ENCODE measurements at regions not wholly inside any gene's neighbourhood (a gene's known extent, or its start where the extent isn't known, plus 50 kb on each side); places are given as distances from the start of the nearest gene placed in this dataset.

GRCh38 chr1:8113262-8114220 is 87.4 kb upstream of the ERRFI1 start:
- no peak for DNase-seq (ENCODE audit: extremely low read depth, low read depth)
- no peak; the same call in 1 of the 2 replicates for TF ChIP-seq CTCF (IDR thresholded peaks at IDR 0.05; ENCODE audit: low read depth, low read length)

GRCh38 chr1:8112611-8113261 is 86.6 kb upstream of the ERRFI1 start:
- TF ChIP-seq CTCF (IDR thresholded peaks at IDR 0.05; ENCODE audit: low read depth, low read length): no peak
- no peak for DNase-seq (ENCODE audit: extremely low read depth, low read depth)

- TF ChIP-seq CTCF (IDR thresholded peaks at IDR 0.05; ENCODE audit: low read depth, low read length): no peak
These were observed 85.5 kb upstream of the ERRFI1 start for GRCh38 chr1:8111560-8111959.

GRCh38 chr1:8109216-8109615 is 83.1 kb upstream of the ERRFI1 start:
- no peak for TF ChIP-seq CTCF (IDR thresholded peaks at IDR 0.05; ENCODE audit: low read depth, low read length)
- no peak for DNase-seq (ENCODE audit: extremely low read depth, low read depth)

More at GRCh38 chr1:8111560-8111959, 85.5 kb upstream of the ERRFI1 start:
- DNase-seq (ENCODE audit: extremely low read depth, low read depth): no peak

GRCh38 chr1:8107897-8108296 is 81.8 kb upstream of the ERRFI1 start:
- no peak for DNase-seq (ENCODE audit: extremely low read depth, low read depth)
- TF ChIP-seq CTCF (IDR thresholded peaks at IDR 0.05; ENCODE audit: low read depth, low read length): no peak

- no peak for TF ChIP-seq CTCF (IDR thresholded peaks at IDR 0.05; ENCODE audit: low read depth, low read length)
- DNase-seq (ENCODE audit: extremely low read depth, low read depth): no peak
These were observed 78.4 kb upstream of the ERRFI1 start for GRCh38 chr1:8104278-8105236.

All from AG09319 (cell line).